ENCODE measurements at regions not wholly inside any gene's neighbourhood (a gene's known extent, or its start where the extent isn't known, plus 50 kb on each side); places are given as distances from the start of the nearest gene placed in this dataset.

DNA sequence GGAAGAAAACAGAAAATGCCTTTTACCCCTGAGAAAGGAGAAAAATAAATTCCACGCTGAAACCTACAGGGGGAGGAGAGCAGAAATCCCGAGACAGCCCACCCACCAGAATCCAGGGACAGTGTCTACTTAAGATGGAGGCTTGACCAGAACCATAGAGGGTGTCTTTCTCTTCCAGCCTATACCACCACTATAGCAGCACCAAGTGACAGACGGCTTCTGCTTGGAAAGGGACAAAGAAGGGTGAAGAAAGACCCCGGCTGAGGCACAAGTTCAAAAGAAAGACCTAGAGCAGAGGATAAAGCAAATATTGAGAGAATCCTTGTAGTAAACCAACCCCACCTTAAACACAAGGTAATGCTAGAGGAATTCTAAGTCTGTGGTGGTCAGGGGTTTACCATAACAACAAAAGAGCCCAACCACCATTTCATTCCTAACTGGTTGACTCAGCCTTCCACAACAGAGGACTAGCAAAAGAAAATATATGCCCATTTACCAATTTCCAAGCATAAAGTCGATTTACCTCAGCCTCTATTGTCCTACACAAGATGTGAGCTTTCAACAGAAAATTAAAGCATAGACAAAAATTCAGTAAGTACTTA, 105.3 kb upstream of the FOXG1 start:
- no peak for DNase-seq

GRCh38 chr14:28666961-28667360, 99.6 kb upstream of the FOXG1 start:
- no peak for DNase-seq

DNA sequence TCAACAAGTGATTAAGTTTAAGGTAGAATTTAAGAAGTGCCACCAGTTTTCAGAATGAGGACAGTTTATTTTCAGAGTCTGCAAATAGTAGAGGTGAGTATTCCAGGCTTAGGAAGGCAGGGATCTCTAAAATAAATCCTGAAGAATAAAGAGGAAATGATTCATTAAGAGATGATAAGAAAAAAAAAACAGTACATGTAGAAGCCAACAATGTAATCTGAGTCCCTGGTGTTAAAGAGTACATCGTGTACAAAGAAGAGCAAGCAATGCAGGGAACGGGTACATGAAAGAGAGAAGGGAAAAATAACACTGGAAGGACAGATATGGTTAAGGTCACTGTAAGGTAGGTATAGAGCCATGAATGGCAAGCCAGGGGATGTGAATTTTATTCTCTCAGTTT, 95.2 kb upstream of the FOXG1 start:
- peak; percentile 7 for DNase-seq

DNA sequence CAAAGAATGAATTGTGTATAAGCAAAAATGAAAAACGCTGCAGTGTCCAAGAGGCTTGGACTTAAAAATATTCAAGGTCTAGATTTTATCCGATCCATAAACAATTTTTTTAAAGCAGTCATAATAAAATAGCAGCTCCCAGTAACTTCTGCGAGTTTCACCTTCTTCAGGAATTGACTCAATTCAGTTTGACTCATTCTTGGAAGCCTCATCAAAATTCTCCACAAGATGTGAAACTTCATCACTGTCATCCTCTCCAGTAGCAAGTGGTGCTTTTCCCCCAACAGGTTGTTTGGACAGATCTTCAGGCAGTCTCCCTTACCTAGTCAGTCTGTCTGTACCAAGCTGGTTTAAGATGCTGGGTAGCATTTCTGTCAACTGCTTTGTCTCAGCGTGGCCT, 93.5 kb upstream of the FOXG1 start:
- no peak for DNase-seq

DNA sequence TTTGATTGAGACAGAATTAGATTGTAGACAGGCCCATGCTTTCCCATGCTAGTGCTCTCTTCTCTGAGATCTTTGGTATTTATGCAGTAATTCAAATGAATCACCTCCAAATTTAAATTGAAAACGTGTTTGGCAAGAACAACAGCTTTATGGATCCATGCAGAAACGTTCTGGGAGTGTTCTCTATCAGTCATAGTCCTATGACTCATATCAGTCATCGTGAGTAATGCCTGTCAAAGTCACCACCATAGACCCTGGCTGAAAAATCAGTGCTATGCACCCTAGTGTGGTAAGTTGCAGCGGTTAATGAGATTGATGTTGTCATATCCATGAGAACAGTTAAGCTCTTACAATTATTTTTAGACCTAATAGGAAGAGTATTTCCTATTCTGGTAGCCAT, 90.1 kb upstream of the FOXG1 start:
- DNase-seq, result no peak

DNA sequence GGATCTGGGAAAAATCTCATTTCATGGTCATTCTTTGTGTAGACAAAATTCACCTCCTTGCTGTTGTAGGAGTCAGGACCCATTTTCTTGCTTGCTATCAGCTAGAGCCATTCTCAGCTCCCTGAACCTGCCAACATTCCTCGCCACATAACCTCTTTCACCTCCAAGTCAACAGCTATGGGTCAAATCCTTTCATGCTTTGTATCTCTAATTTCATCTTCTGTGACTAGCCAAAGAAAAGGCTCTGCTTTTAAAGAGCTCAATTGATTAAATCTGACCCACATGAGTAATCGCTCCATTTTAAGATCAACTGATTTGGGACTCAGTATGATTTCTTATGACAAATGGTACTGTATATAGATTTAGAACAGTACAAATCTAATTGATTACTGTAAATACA, 89.2 kb upstream of the FOXG1 start:
- no peak for DNase-seq

DNA sequence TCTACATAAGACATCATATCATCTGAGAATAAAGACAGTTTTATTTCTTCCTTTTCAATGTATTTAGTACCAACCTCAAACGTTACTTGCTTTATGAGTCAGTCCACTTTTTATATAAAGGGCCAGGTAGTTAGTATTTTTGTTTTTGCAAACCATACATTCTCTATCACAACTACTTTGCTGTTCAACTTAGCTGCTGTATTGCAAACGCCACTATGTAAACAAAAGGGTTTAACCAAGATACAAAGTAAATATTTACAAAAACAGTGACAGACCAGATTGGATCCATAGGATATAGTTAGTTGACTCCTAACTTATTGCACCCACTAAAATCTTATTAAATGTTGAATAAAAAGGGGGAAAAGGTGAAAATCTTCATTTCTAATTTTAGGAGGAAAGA, 87.7 kb upstream of the FOXG1 start:
- DNase-seq, result peak; percentile 44

DNA sequence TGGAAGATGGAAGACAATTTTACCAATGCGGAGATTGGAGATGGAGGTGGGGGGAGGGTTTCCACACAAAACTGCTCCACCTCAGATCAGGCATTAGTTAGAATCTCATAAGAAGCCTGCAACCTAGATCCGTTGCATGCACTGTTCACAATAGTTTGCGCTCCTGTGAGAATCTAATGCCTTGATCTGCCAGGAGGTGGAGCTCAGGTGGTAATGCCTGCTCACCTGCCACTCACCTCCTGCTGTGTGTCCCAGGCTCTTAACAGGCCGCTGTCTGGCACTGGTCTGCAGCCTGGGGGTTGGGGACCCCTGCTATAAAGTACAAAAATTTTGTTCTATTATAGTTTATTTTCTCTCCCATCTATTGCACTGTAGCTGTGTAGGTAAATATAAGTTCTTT, 84.9 kb upstream of the FOXG1 start:
- DNase-seq, result no peak

- peak; percentile 54 for DNase-seq
Observed at GRCh38 chr14:28690029-28690692, 76.4 kb upstream of the FOXG1 start.

DNA sequence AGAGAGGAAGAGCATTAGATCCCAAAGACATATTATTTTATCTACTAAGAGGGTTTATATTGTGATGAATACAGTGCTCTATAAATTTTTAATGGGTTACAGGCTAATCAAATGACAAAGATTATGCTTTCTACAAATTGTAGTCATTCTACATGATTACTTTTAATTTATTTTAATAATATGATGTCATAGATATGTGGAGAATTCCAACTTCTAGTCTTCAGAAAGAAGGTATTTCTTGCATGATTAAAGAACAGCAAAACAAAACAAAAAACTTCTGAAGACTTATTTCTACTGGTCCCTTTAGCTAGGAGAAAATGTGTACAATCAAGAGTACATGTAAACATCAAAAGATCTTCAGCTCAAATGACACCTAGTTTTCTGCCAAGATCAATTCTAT, 71.5 kb upstream of the FOXG1 start:
- no peak for DNase-seq

GRCh38 chr14:28701733-28702132, 64.9 kb upstream of the FOXG1 start:
- no peak for DNase-seq

DNA sequence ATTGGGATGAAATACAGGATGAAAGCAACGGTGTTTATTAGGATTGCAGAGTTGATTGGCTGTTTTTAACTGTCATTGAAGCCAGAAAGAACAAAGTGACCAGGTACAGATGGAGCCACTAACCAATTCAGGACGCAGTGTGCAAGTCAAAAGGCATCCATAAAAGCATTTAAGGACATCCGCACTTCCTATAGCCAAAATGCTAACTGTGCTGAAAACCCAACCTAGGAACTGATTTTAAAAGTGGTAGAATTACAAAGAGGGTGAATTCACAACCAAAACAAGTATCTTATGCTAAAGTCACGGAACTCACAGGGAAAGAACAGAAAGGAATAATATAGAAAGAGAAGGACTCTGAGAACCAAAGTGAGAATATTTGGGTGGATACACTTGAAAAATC, 63.1 kb upstream of the FOXG1 start:
- no peak for DNase-seq

DNA sequence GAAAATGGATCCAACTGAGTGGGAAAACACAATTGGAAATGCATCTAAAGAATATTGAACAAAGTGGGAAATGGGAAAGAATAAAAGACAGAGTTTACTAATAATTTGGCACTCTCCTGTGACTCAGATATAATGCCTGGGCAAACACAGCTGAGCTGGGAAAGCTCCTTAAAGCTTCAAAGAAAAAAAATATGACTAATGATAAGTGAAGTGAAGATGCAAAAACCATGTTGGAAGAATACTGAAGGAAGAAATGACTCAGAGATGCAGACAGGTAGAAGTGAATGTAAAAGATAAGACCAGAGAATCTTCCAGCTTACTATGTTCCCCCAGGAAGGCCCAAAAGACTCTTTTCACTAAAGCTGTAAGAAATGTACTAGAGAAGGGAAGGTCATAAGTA, 62.4 kb upstream of the FOXG1 start:
- no peak for DNase-seq

- DNase-seq, result no peak
Observed at GRCh38 chr14:28707814-28708213, 58.8 kb upstream of the FOXG1 start.

DNA sequence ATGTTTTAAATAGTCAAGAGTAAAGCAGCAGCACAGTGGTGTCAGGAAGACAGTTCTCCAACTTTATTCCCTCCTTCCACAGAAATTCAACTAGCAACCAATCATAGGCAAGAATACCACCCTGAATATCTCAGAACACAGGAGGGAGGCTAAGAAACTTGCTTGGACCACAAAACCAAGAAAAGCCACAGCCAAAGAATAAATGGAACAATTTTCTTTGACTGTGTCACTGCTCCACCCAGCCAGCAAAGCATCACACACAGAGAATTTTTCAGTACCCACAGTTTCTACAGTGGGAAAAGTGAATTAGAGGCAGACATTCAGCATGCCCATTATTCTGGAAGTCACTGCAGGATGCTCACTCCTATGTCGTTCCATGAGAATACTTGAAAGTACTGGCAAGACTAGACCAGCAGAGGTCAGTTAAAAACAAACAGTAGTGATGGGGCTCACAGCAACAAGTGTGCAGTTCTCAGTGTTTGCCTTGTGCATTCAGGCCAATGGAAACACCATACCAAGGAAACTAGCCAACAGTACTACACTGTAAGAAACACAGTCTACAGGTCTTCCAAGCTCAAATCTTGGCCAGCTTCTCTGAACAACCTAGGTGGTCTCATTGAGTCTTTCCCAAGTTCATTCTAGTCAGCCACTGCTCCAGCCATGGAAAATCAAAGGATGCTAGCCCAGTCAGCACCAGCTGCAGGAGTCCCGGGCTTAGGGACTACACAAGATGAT, 56.8 kb upstream of the FOXG1 start:
- no peak for DNase-seq

Measured in NCI-H345 (cell line).